HG03432 (cell line): ENCODE measurements at regions not wholly inside any gene's neighbourhood (a gene's known extent, or its start where the extent isn't known, plus 50 kb on each side); places are given as distances from the start of the nearest gene placed in this dataset.
"Not testable (repeated sequence)": the region's sequence is repeated elsewhere in the genome, so short reads cannot be mapped to it uniquely, and the experiment has no call there.

ENCODE experiments used
- ATAC-seq: cut with Tn5 transposase; IDR thresholded peaks from one replicate; pipeline ENCODE4 v1.9.1; 2021; ENCODE audit warnings: mild to moderate bottlenecking, moderate library complexity; ENCODE audit not compliant: unreplicated experiment

- not testable (repeated sequence) for ATAC-seq
Measured at GRCh38 chr11:67806728-67807235, 132.4 kb upstream of the ALDH3B2 start.

DNA sequence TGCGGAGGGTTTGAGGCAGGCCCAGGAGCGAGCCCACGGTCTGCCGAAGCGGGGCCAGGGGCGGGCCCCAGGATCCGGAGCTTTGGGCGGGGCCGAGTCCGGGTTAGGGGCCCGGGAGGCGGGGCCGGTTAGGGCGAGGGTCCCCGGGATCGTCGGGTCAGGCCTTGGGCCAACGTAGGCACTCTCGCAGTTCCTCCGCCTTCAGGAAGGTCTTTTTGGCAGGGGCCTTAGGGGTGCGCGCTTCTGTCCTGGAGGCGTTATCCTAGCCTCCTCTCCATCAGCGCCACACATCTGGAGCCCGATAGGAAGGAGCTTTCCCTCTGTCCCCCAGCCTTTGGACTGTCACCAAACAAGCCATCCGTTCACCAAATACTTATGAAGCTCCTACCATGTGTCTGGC lies 131.8 kb upstream of the ALDH3B2 start:
- not testable (repeated sequence) for ATAC-seq

DNA sequence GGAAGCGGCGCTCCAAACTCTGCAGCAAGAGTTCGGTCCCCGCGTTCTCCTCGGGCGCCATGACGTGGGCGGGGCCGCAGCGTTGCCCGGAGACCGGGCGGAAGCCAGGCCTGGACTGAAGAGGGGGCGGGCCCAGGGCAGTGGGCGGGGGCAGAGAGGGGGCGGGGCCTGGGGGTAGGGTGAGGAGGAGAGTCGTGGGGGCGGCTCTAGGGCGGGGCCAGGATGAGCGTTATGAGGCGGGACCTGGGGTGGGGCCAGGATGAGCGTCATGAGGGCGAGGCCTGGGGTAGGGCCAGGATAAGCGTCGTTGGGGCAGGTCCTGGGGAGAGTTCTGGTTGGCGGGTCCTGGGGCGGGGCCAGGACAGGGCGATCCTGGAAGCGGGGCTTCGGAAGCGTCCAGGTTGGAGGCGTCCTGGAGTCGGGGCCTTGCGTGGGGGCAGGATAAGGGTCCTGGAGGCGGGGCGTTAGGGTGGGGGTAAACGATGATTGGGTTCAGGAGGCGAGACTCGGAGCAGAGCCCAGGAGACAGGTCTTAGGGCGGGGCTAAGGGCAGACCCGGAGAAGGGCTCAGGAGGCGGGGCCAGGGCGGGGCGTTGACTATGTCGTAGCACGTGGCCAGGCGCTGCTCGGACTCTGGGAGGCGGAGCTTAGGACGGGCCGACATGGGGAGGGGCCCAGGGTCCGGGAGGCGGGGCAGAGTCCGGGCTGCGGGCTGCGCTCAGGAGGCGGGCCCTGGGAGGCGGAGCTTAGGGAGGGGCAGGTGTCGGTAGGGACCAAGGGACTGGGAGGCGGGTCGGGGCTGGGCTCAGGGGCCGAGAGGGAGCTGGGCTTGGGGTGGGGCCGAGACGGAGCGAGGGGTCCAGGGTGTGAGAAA lies 131.1 kb upstream of the ALDH3B2 start:
- peak; percentile 93 for ATAC-seq

- peak; percentile 29 for ATAC-seq
Measured at GRCh38 chr11:67804435-67805252, 130.2 kb upstream of the ALDH3B2 start.

DNA sequence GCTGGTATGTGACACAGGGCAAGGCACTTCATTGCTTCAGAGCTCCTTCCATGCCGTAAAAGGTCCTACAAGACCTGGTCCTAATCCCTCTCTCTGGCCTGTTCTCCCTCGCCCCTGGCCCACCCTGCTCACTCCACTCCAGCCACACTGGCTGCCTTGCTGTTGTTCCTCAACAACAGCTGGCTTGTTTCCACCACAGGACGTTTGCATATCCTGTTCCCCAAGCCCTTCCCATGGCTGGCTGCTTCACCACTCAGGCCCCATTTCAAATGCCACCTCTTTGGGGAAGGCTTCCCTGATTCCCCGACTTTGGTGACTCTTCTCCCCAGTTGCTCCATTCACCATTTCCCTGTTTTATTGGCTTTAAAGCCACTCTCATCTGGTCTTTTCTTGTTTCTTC lies 129.1 kb upstream of the ALDH3B2 start:
- not testable (repeated sequence) for ATAC-seq

DNA sequence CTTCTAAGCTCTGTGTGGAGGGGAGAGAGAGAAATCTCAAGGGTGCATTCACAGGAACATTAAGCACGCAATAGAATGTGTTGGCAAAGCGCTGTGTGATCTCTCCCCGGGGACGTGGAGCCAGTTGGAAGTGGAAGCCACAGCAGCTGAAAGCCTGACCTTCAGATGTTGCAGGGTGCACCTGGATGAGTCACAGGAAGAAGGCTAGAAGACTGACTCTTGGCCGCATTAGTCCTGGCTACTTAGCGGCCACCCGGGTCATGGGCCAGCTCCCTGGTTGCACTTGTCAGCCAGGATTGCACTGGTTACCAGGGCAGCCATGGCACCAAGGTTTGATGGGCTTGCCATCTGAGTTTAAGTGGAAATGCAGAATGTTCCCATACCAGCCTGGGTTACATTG lies 128.6 kb upstream of the ALDH3B2 start:
- ATAC-seq, result not testable (repeated sequence)

DNA sequence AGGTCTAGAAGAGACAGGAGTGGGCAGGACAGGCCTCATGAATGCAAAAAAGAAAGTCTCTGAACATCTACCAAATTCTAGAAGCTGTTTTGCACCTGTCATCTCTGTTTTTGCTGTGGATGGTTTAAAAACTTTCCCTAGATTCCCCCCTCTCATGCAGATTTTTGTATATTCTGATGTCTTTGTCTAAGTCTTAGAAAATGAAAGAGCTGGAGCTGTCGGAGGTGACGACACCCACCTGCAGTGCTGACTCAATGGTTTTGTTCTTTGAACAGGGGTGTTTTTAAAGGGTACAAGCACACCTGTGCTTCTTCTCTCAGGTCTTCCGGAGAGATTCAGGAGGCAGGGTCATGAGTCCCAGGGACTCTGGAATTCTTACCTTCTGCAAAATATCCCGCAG lies 128.2 kb upstream of the ALDH3B2 start:
- ATAC-seq, result not testable (repeated sequence)

DNA sequence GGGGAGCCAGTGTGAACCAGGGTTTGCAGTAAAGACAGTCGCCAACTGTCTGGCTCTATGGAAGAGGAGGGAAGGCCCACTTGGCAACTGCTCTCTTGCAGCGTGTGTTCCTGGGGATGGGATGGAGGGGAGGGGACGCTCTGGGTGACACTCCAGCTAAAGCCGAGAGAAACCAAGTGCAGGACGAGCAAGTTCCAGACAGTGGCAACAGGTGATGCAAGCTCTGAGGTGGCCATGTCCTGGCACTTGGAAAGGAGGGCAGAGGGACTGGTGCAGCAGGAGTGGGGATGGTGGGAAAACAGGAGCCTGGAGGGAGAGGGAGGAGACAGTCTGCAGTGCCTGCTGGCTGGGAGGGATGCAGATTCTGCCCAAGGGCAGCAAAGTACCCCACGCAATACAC lies 127.0 kb upstream of the ALDH3B2 start:
- not testable (repeated sequence) for ATAC-seq

- not testable (repeated sequence) for ATAC-seq
Measured at GRCh38 chr11:67800591-67800990, 126.2 kb upstream of the ALDH3B2 start.

DNA sequence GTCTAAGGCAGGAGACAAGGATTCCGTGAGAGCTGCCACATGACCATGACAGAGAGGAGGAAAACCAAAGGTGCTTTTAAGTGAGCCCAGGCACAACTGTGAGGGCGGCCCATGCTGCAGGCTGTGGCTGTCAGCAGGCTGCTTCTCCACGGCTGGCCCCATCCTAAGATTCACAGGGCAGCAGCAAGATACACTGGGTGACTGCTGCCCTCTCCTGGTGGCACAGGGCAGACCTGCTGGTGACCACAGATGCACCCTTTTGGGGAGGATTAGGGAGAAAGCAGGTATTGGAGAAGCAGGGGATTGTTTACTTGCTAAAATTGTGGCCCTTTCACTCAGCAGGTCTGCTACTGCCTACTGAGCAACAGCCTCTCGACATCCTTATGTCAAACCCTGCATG lies 125.4 kb upstream of the ALDH3B2 start:
- not testable (repeated sequence) for ATAC-seq

DNA sequence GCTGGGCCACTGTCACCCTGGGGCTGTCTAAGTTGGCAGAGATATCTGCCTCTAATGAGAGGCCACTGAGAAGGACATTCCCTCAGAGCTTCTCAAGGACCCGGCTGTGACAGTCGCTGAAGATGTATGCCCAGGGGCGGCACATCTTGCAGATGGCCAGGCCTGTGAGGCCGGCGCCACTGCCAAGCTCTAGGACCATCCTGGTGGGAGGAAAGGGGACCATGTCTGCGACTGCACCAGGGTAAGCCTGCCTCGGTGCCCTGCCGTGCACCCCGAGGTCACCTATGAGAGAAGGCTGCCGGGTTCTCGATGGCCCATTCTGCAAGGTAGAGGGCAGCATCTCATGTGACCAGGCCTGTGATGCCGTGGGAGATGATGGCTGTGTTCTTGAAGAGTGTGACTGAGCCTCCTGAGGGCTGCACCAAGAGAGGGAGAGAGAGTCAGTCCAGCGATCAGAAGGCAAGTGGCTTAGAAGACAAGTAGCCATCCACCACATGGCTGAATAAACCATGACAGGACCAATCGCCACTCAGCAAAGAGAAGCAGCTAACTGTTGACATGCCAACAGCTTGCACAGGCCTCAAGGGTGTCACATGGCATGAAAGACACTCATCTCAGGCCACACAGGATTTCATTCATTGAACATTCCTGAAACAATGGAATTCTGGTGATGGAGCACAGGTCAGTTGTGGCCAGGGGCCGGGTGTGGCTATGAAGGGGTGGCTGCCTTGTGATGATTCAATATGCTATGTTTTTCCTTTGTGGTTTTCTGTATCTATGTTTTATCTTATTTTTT lies 123.5 kb upstream of the ALDH3B2 start:
- ATAC-seq, result not testable (repeated sequence)

GRCh38 chr11:67795746-67796145 lies 121.3 kb upstream of the ALDH3B2 start:
- ATAC-seq, result no peak

DNA sequence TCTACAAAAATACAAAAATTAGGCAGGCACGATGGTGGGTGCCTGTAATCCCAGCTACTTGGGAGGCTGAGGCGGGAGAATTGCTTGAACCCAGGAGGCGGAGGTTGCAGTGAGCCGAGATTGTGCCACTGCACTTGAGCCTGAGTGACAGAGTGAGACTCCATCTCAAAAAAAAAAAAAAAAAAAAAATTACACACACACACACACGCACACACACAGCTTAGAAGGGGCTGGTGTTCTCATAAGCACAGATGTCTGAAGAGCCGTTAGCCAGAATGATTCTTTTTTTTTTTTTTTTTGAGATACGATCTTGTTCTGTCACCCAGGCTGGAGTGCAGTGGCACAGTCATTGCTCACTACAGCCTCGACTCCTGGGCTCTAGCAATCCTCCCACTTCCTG lies 119.3 kb upstream of the ALDH3B2 start:
- ATAC-seq, result not testable (repeated sequence)

DNA sequence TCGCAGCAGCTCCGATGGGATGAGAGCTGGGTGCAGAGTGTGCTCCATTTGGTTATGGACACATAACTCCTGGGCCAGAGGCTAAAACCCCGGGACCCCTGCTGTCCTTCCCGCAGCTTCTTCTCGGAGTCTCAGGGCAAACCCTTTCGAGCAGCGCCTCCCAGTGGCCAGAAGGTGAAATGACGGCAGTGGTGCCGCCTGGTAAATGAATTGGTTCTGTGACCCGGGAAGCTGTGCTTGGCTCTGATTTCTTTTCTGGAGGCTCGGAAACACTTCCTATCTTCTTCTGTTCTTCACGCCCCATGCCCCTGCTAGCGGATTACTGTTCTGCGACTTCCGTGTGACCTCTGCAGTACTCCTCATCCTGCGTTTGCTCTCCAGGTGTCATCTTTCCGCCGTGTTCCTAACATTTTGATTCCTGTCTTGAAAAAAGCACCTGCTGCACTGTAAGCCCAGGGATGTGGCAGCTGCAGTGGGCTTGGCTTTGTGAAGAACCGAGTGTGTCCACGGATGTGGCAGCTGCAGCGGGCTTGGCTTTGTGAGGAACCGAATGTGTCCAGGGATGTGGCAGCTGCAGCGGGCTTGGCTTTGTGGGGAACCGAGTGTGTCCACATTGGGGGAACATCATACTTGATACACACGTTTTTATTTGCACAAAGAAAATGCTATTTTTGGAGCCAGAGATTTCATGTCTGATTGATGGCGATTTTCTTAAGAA lies 118.0 kb upstream of the ALDH3B2 start:
- not testable (repeated sequence) for ATAC-seq

- not testable (repeated sequence) for ATAC-seq
Measured at GRCh38 chr11:67791598-67792170, 117.3 kb upstream of the ALDH3B2 start.

DNA sequence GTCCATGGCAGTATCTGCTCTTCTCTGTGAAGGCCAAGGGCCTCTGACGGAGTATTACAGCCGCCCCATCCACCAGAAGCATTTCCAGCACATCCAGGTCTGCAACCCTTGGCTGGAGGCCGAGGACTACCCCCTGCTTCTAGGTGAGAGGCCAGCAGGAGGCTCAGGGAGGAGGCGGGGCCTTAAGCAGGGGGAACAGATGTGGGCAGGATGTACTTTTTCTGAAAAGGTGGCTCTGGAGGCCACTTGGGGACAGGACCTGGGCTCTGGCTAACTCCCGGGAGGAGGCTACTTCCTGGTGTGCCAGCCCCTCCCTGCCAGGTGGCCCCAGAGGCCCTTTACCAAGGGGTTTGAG lies 113.9 kb upstream of the ALDH3B2 start:
- not testable (repeated sequence) for ATAC-seq

DNA sequence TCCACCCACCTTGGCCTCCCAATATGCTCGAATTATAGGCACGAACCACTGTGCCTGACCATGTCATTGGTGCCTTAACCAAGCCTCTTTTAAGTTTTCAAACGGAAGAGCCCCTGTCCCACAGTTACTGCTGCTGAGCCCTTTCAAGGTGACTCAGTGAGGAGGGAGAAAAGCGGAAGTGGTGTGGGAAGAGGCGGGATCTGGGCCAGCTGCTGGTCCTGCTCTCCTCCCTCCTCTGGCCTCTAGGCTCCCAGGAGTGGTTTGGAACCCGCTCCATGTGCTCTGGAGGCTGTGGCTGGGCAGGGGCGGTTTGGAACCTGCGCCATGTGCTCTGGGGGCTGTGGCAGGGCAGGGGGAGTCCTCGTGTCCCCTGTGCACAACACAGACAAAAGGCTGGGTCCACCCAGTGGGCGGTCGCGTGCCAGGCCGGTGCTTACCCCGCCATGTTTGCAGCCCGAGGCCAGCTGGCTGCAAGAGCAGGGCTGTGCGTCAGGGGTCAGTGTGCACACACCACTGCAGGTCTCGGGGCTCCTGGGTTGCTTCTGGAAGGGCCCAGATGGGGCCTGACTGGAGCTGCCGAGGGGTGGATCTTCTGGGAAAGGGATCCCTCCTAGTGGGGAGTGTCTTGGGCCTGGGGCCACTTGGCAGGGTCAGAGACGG lies 113.4 kb upstream of the ALDH3B2 start:
- ATAC-seq, result not testable (repeated sequence)

GRCh38 chr11:67781967-67782366 lies 107.5 kb upstream of the ALDH3B2 start:
- ATAC-seq, result not testable (repeated sequence)

DNA sequence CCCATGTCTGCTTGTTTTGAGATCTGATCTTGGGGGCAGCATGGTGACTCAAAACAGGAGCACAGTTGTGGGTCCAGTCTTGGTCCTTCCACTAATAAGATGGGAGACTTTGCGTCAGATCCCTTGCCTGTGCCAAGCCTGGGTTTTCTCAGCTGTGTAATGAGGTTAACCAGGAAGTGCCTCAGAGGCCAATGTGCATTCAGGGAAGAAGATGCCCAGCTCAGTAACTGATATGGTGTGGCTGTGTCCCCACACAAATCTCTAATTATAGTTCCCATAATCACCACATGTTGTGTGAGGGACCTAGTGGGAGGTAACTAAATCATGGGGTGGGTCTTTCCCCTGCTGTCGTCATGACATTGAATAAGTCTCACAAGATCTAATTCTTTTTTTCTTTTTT lies 107.1 kb upstream of the ALDH3B2 start:
- ATAC-seq, result not testable (repeated sequence)
